ENCODE measurements at regions not wholly inside any gene's neighbourhood (a gene's known extent, or its start where the extent isn't known, plus 50 kb on each side); places are given as distances from the start of the nearest gene placed in this dataset.

DNA sequence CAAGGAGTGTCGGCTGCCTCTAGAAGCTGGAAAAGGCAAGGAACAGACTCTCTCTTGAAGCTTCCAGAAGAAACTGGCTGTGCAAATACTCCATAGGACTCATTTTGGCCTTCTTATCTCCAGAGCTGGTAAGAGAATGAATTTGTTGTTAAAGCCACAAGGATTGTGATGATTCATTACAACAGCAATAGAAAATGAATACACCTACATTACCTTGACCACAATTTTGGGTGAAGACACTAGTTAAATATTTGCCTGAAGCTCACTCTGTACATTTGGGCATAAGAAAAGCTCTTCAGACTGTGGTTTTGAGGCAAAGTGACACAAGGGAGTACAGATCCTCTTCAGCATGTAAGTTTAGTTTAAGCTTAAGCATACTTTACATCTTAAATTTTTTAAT, 134.5 kb upstream of the TLL1 start:
- Mint-ChIP-seq H3K4me1 (ENCODE audit: low read depth) (no peaks in the 10 kb centered on the region), H3K27ac (no peak overlapping the region), H3K4me3 (no peak overlapping the region), H3K27me3 (ENCODE audit: low read depth) (no peaks in the 10 kb centered on the region), H3K36me3 (ENCODE audit: low read depth) (no peaks in the 10 kb centered on the region), H3K9me3 (no peaks in the 10 kb centered on the region)

DNA sequence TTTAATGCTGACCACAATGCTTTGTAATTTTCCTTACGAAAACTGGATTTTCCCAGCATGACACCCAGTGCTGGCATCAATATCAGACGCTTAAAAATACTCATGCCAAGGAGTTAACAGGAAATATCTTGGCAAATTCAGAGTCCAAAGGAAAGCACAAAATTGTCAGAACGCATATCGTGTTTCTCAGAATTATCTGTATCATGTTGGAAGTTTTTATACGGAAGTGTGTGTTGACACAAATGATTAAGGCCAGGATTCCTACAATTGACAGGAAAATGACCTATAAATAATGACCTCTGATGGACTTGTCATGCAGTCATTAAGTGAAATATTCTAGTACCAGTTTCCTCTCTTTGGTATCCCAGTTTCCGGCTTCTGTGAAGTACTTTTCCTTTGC, 132.1 kb upstream of the TLL1 start:
- no peak overlapping the region for H3K27ac Mint-ChIP-seq

DNA sequence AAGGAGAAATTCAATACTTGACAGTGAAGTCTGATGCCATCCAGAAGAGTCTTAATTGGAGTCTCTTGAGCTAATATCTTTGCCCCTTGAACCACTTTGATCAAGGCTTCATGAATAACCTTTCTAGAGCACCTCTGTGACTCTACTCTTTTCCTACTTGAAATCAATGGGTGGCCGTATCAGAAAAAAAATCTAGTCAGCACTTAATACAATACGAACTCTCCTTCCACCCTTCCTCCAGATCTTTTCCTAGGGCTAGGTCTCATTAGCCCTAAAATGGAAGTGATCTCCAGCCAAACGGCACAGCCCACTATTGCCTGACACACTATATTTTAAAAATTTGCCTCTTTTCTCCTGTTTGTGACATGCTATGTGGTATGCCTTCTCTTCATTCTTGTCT, 129.6 kb upstream of the TLL1 start:
- Mint-ChIP-seq H3K4me1 (ENCODE audit: low read depth) (no peaks in the 10 kb centered on the region), H3K4me3 (no peak overlapping the region), H3K36me3 (ENCODE audit: low read depth) (no peaks in the 10 kb centered on the region), H3K27ac (no peak overlapping the region), H3K27me3 (ENCODE audit: low read depth) (no peaks in the 10 kb centered on the region), H3K9me3 (no peaks in the 10 kb centered on the region)

More for the DNA sequence above, 132.1 kb upstream of the TLL1 start:
- Mint-ChIP-seq H3K27me3 (ENCODE audit: low read depth) (no peaks in the 10 kb centered on the region), H3K4me3 (no peak overlapping the region), H3K36me3 (ENCODE audit: low read depth) (no peaks in the 10 kb centered on the region), H3K9me3 (no peaks in the 10 kb centered on the region), H3K4me1 (ENCODE audit: low read depth) (no peaks in the 10 kb centered on the region)

DNA sequence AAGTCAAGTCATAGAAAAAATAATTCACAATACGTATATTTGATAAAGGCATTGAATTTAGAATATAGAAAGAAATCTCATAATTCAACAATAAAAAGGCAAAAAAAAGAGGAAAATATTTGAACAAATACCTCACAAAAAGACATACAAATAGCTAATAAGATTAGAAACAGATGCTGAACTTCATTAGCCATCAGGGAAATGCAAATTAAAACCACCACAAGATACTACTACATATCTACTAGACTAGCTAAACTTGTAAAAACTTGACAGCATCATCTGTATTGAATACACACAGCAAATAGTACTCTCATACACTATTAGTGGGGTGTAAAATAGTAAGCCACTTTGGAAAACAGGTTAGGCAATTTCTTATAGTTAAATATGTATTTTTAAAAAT, 128.7 kb upstream of the TLL1 start:
- H3K27me3 Mint-ChIP-seq (ENCODE audit: low read depth): no peaks in the 10 kb centered on the region
- no peak overlapping the region for H3K4me3 Mint-ChIP-seq
- no peaks in the 10 kb centered on the region for H3K36me3 Mint-ChIP-seq (ENCODE audit: low read depth)
- no peaks in the 10 kb centered on the region for H3K9me3 Mint-ChIP-seq
- no peak overlapping the region for H3K27ac Mint-ChIP-seq
- no peaks in the 10 kb centered on the region for H3K4me1 Mint-ChIP-seq (ENCODE audit: low read depth)

DNA sequence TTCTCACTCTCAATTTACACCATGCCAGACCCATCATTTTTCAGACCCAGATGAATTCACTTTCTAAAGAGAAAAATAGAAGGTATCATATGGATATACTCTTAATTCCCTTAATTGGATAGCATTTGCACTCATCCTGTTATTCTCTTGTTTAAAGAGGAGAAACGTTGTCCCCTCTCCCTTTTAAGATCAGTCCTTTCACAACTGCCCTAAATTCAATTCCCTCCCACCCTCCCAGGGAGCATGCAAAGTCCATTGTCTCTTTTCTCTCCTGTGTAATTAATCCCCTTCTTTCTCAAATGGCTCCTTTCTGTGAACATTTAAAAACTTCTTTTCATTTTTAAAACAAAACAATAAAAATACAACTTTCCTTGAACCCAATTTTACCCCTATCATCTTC, 124.7 kb upstream of the TLL1 start:
- no peak overlapping the region for H3K4me3 Mint-ChIP-seq

DNA sequence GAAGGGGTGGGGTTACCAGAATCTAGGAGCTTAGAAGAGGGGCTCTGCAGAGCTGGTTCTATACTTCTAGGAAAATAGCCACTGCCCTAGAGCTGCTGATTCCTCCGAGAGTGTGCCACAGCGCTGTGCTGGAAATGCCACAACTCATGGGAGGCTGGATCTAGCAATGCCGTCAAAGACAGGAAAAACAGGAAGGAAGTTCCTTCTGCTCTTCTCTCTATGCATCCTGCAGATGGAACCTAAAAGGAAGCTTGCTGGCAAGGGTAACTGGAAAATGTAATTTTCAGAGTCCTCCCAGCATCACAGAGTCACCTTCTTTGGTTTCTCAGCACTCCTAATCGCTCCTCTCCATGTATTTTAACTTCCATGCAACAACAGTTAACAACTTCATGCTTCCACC, 121.2 kb upstream of the TLL1 start:
- Mint-ChIP-seq H3K9me3 (no peaks in the 10 kb centered on the region), H3K4me3 (no peak overlapping the region), H3K4me1 (ENCODE audit: low read depth) (no peaks in the 10 kb centered on the region), H3K27me3 (ENCODE audit: low read depth) (no peaks in the 10 kb centered on the region), H3K27ac (no peak overlapping the region), H3K36me3 (ENCODE audit: low read depth) (no peaks in the 10 kb centered on the region)

More for the DNA sequence above, 124.7 kb upstream of the TLL1 start:
- Mint-ChIP-seq H3K4me1 (ENCODE audit: low read depth) (no peaks in the 10 kb centered on the region), H3K27ac (no peak overlapping the region), H3K36me3 (ENCODE audit: low read depth) (no peaks in the 10 kb centered on the region), H3K27me3 (ENCODE audit: low read depth) (no peaks in the 10 kb centered on the region), H3K9me3 (no peaks in the 10 kb centered on the region)

DNA sequence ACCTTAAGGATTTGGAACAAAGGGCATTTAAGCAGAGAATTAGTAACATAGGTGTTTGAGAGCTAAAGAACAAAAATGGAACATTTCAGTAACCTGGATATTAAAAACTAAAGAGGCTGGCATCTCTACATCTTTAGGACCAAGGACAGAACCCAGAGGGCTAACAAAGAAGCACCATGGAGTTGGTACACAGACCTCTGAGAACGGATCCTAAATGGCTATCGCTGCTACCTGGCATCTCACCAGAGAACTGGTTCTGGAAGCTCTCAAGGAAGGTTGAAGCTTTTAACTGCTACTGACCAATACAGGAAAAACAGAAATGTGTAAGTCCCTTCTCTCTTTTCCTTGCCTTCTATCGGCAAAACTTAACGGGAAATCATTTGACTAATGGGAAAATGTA, 118.4 kb upstream of the TLL1 start:
- H3K36me3 Mint-ChIP-seq (ENCODE audit: low read depth): no peaks in the 10 kb centered on the region
- H3K4me3 Mint-ChIP-seq: no peak overlapping the region
- H3K4me1 Mint-ChIP-seq (ENCODE audit: low read depth): no peaks in the 10 kb centered on the region
- no peaks in the 10 kb centered on the region for H3K9me3 Mint-ChIP-seq
- no peaks in the 10 kb centered on the region for H3K27me3 Mint-ChIP-seq (ENCODE audit: low read depth)
- H3K27ac Mint-ChIP-seq: no peak overlapping the region

DNA sequence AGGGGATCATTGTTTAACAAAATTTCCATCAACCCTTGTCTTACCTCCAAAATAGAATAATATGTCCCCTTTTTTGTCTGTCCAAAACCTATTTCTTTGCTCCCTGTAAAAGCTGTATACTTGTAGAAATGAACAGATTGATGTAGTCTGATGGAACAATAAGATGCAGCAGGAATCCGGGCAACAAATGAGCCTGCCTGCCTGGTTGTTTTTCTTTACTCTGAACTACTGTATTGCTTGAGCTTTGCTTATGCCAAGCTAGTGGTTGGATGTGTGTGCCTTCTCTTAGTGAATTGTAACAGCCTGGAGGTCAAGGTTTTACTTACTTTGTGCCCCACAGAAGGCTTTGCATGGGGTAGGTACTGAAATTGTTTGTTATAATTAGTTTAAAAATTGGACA, 116.2 kb upstream of the TLL1 start:
- Mint-ChIP-seq H3K27me3 (ENCODE audit: low read depth) (no peaks in the 10 kb centered on the region), H3K36me3 (ENCODE audit: low read depth) (no peaks in the 10 kb centered on the region), H3K4me3 (no peak overlapping the region), H3K9me3 (no peaks in the 10 kb centered on the region), H3K4me1 (ENCODE audit: low read depth) (no peaks in the 10 kb centered on the region), H3K27ac (no peak overlapping the region)

DNA sequence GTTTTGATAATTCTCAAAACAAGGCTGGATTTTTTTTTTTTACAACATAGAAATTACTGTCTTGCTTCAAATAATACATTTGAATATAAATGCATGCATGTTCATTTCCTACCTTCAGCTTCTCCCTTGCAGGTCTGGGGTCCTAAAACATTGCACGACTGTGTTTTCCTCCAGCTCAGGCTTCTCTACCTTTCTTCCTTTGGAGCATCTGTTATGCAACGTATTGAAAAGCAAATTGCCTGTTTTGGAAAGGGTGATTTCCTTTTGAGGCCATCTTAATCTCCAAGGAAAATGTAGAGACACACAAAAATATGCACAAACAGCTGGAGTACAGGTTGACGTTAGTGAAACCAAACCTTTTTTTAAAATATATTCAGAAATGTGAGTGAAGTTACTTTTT, 115.6 kb upstream of the TLL1 start:
- no peaks in the 10 kb centered on the region for H3K27me3 Mint-ChIP-seq (ENCODE audit: low read depth)
- no peaks in the 10 kb centered on the region for H3K4me1 Mint-ChIP-seq (ENCODE audit: low read depth)
- H3K27ac Mint-ChIP-seq: no peak overlapping the region
- no peak overlapping the region for H3K4me3 Mint-ChIP-seq
- H3K36me3 Mint-ChIP-seq (ENCODE audit: low read depth): no peaks in the 10 kb centered on the region
- no peaks in the 10 kb centered on the region for H3K9me3 Mint-ChIP-seq

DNA sequence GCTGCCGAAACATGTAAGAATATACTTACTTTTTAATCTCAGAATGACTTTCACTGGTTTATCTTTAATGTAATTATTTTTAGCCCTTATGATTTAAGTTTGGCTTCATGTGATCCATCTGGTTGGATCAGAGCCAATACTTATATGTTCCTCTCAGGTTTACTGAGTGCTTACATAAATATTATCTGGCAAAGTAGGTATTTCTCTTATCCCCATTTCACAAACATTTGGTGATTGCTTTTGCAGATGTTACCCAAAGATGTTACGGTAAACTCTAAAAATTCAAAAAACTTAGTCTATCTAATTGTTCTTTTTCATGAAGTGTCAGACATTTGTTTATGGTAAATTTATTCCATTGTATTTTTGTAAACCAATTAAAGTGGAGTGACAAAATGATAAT, 115.0 kb upstream of the TLL1 start:
- H3K4me1 Mint-ChIP-seq (ENCODE audit: low read depth): no peaks in the 10 kb centered on the region
- no peak overlapping the region for H3K27ac Mint-ChIP-seq
- no peak overlapping the region for H3K4me3 Mint-ChIP-seq
- no peaks in the 10 kb centered on the region for H3K27me3 Mint-ChIP-seq (ENCODE audit: low read depth)
- no peaks in the 10 kb centered on the region for H3K36me3 Mint-ChIP-seq (ENCODE audit: low read depth)
- no peaks in the 10 kb centered on the region for H3K9me3 Mint-ChIP-seq

DNA sequence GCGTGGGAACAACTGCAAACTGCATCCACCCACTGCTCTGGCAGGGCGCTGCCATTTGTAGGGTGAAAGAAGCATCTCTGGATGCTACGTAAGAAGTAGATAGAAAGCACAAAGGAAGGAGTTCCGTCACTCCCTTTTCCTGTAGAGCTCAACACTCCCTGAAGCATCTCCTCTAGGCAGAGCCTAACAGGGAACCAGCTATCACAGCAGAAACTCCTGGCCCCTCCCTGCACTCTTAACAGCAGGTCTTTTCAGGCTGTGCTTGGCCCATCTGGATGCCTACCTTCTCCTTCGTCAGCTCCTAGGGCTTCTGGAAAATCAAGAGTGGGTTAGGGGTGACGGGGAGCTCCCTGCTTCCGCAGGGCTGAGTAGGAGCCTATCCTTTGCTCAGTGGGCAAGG, 112.9 kb upstream of the TLL1 start:
- Mint-ChIP-seq H3K36me3 (ENCODE audit: low read depth) (no peaks in the 10 kb centered on the region), H3K9me3 (no peaks in the 10 kb centered on the region), H3K27me3 (ENCODE audit: low read depth) (no peaks in the 10 kb centered on the region), H3K27ac (no peak overlapping the region), H3K4me1 (ENCODE audit: low read depth) (no peaks in the 10 kb centered on the region), H3K4me3 (no peak overlapping the region)

DNA sequence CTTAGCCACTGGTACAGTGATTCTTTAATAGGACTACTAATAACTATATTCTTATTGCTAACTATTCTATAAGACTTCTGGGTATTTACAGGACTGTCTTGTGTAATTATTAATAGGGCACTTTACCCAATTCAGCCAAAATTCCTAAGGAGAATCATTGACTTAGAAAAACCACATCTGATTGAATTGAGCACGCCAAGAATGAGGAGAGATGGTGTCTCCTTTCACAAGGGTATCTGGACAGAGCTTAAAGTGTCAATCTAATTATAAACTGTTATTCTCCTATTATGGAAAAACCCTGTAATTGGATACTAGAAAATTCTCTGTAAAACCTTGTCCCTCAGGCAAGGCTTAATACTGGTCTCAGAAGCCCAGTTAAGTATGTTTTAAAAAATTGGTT, 111.1 kb upstream of the TLL1 start:
- H3K27me3 Mint-ChIP-seq (ENCODE audit: low read depth): no peaks in the 10 kb centered on the region
- H3K27ac Mint-ChIP-seq: no peak overlapping the region
- no peaks in the 10 kb centered on the region for H3K9me3 Mint-ChIP-seq
- no peak overlapping the region for H3K4me3 Mint-ChIP-seq
- no peaks in the 10 kb centered on the region for H3K4me1 Mint-ChIP-seq (ENCODE audit: low read depth)
- no peaks in the 10 kb centered on the region for H3K36me3 Mint-ChIP-seq (ENCODE audit: low read depth)

DNA sequence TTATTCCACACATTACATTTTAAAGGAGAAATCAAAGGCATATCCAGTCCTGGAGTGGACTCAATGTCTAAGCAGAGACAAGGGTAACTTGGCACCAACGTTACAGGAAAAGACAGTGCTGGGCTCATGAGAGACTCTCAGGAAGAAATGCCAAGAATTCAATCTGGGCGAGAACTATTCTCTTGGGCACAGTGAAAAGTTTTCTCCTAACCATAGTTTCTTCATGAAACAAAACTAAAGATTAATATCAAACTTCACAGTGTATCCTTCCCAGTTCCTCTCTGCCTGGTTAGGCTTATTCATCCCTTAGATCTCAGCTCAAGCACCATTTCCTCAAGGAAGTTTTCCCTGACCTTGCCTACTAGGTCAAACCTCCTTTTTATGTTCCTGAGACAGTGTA, 109.4 kb upstream of the TLL1 start:
- no peak overlapping the region for H3K4me3 Mint-ChIP-seq
- no peaks in the 10 kb centered on the region for H3K27me3 Mint-ChIP-seq (ENCODE audit: low read depth)
- H3K36me3 Mint-ChIP-seq (ENCODE audit: low read depth): no peaks in the 10 kb centered on the region
- no peak overlapping the region for H3K27ac Mint-ChIP-seq
- no peaks in the 10 kb centered on the region for H3K4me1 Mint-ChIP-seq (ENCODE audit: low read depth)
- H3K9me3 Mint-ChIP-seq: no peaks in the 10 kb centered on the region

DNA sequence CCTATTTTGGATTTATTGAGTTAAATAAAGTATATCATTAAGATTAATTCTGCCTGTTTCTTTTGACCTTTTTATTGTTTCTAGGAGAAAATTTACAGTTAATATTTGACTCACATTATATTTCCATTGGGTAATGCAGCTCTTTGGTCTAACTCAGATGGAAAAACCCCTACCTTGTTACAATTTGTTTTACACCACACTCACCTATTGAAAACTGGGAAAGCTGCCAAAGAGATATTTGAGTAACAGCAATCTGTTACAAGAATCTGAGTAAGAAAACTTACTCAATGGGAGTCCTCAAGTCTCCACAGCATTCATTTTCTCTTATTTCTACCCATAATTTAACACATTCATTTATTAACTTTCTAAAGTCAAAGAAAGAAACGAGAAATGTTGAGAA, 108.0 kb upstream of the TLL1 start:
- no peaks in the 10 kb centered on the region for H3K4me1 Mint-ChIP-seq (ENCODE audit: low read depth)
- H3K36me3 Mint-ChIP-seq (ENCODE audit: low read depth): no peaks in the 10 kb centered on the region
- H3K27me3 Mint-ChIP-seq (ENCODE audit: low read depth): no peaks in the 10 kb centered on the region
- H3K27ac Mint-ChIP-seq: no peak overlapping the region
- no peak overlapping the region for H3K4me3 Mint-ChIP-seq
- H3K9me3 Mint-ChIP-seq: no peaks in the 10 kb centered on the region

DNA sequence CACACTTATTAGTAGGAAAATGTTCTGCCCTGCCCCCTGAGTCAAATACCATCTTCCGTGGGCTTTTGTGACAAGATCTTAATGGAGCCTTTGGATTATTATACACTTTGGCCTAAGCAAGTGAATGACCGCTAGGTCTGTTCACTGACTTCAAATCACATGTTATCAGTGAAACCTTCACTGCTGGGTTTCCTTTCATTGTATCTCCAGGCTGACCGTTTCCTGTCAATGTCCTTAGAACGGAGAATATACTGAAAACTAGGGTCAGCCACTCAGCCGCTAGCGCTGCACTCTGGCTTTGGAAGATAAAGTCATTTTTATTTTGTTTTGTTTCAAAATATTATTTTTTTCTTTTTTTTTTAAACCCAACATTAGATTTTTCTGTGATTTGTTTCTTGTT, 107.0 kb upstream of the TLL1 start:
- Mint-ChIP-seq H3K4me1 (ENCODE audit: low read depth) (no peaks in the 10 kb centered on the region), H3K4me3 (no peak overlapping the region), H3K9me3 (no peaks in the 10 kb centered on the region), H3K36me3 (ENCODE audit: low read depth) (no peaks in the 10 kb centered on the region), H3K27ac (no peak overlapping the region), H3K27me3 (ENCODE audit: low read depth) (no peaks in the 10 kb centered on the region)

DNA sequence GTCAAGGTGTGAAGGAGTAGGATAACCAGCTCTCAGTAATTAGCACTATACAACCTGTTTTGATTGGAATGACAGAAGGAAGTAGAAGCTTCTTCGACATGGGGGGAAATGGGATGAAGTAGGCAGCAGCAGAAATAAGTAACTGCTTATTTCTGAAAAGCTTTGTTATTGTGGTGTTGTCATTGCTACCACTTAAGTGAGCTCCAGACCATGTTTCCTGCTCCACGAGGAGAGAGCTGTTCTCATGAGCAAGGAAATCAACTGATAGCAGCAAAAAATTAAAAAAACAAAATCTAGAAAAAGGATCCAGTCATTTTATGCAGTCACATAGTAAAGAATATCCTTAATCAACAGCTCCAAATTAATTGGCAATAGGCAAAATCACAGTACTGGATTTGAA, 106.1 kb upstream of the TLL1 start:
- Mint-ChIP-seq H3K27ac (no peak overlapping the region), H3K27me3 (ENCODE audit: low read depth) (no peaks in the 10 kb centered on the region), H3K9me3 (no peaks in the 10 kb centered on the region), H3K4me1 (ENCODE audit: low read depth) (no peaks in the 10 kb centered on the region), H3K4me3 (no peak overlapping the region), H3K36me3 (ENCODE audit: low read depth) (no peaks in the 10 kb centered on the region)
